ENCODE measurements at regions not wholly inside any gene's neighbourhood (a gene's known extent, or its start where the extent isn't known, plus 50 kb on each side); places are given as distances from the start of the nearest gene placed in this dataset.

- TF ChIP-seq CTCF (IDR thresholded peaks at IDR 0.05; ENCODE audit: low read depth, low read length) = no peak
- Histone ChIP-seq H3K36me3 (no peaks in the 10 kb centered on the region), H3K9me3 (ENCODE audit: severe bottlenecking) (no peaks in the 10 kb centered on the region), H3K27me3 (ENCODE audit: insufficient read depth, low read depth, severe bottlenecking) (no peaks in the 10 kb centered on the region), H3K4me3 (ENCODE audit: low read depth, low read length) (no peak overlapping the region), H3K27ac (no peak overlapping the region)
- no peak for DNase-seq
These were observed 911.3 kb upstream of the USP15 start for GRCh38 chr12:61348871-61349270.

- Histone ChIP-seq H3K27me3 (ENCODE audit: insufficient read depth, low read depth, severe bottlenecking) (no peaks in the 10 kb centered on the region), H3K36me3 (no peaks in the 10 kb centered on the region), H3K9me3 (ENCODE audit: severe bottlenecking) (no peaks in the 10 kb centered on the region), H3K4me3 (ENCODE audit: low read depth, low read length) (no peak overlapping the region), H3K27ac (no peak overlapping the region)
- DNase-seq = no peak
- TF ChIP-seq CTCF (IDR thresholded peaks at IDR 0.05; ENCODE audit: low read depth, low read length) = no peak
These were observed 905.1 kb upstream of the USP15 start for GRCh38 chr12:61355105-61355504.

GRCh38 chr12:61356485-61356884, 903.7 kb upstream of the USP15 start:
- Histone ChIP-seq H3K36me3 (no peaks in the 10 kb centered on the region), H3K27ac (no peak overlapping the region), H3K4me3 (ENCODE audit: low read depth, low read length) (no peak overlapping the region), H3K9me3 (ENCODE audit: severe bottlenecking) (no peaks in the 10 kb centered on the region), H3K27me3 (ENCODE audit: insufficient read depth, low read depth, severe bottlenecking) (no peaks in the 10 kb centered on the region)
- DNase-seq = no peak
- TF ChIP-seq CTCF (IDR thresholded peaks at IDR 0.05; ENCODE audit: low read depth, low read length) = no peak

GRCh38 chr12:61357496-61357895, 902.7 kb upstream of the USP15 start:
- Histone ChIP-seq H3K9me3 (ENCODE audit: severe bottlenecking) (no peaks in the 10 kb centered on the region), H3K36me3 (no peaks in the 10 kb centered on the region), H3K27ac (no peak overlapping the region), H3K27me3 (ENCODE audit: insufficient read depth, low read depth, severe bottlenecking) (no peaks in the 10 kb centered on the region), H3K4me3 (ENCODE audit: low read depth, low read length) (no peak overlapping the region)
- TF ChIP-seq CTCF (IDR thresholded peaks at IDR 0.05; ENCODE audit: low read depth, low read length) = no peak
- DNase-seq = no peak

- Histone ChIP-seq H3K4me3 (ENCODE audit: low read depth, low read length) (no peak overlapping the region), H3K36me3 (no peaks in the 10 kb centered on the region), H3K9me3 (ENCODE audit: severe bottlenecking) (no peaks in the 10 kb centered on the region), H3K27me3 (ENCODE audit: insufficient read depth, low read depth, severe bottlenecking) (no peaks in the 10 kb centered on the region), H3K27ac (no peak overlapping the region)
- TF ChIP-seq CTCF (IDR thresholded peaks at IDR 0.05; ENCODE audit: low read depth, low read length) = no peak
- no peak for DNase-seq
These were observed 898.2 kb upstream of the USP15 start for GRCh38 chr12:61362037-61362436.

- no peaks in the 10 kb centered on the region for H3K36me3 ChIP-seq
- H3K27me3 ChIP-seq (ENCODE audit: insufficient read depth, low read depth, severe bottlenecking) = no peaks in the 10 kb centered on the region
- TF ChIP-seq CTCF (IDR thresholded peaks at IDR 0.05; ENCODE audit: low read depth, low read length) = no peak
- no peaks in the 10 kb centered on the region for H3K9me3 ChIP-seq (ENCODE audit: severe bottlenecking)
- no peak overlapping the region for H3K27ac ChIP-seq
- H3K4me3 ChIP-seq (ENCODE audit: low read depth, low read length) = no peak overlapping the region
- no peak for DNase-seq
These were observed 895.2 kb upstream of the USP15 start for GRCh38 chr12:61365001-61365400.

All from WERI-Rb-1 (cell line).